ENCODE measurements at regions not wholly inside any gene's neighbourhood (a gene's known extent, or its start where the extent isn't known, plus 50 kb on each side); places are given as distances from the start of the nearest gene placed in this dataset.
"Not testable (repeated sequence)": the region's sequence is repeated elsewhere in the genome, so short reads cannot be mapped to it uniquely, and the experiment has no call there.

- Histone ChIP-seq H3K4me2 (ENCODE audit: low read depth, low read length) (no peak overlapping the region), H4K20me1 (ENCODE audit: insufficient read depth, low read length) (no peaks in the 10 kb centered on the region), H3K27me3 (ENCODE audit: control insufficient read depth in 1 of 2, insufficient read depth in 2 of 2, low read length in 2 of 2) (peaks cover 0 to 1% of the 10 kb centered on the region in 2 experiments; a peak in 1 of 5 replicates), H3K4me1 (ENCODE audit: insufficient read depth, low read length) (no peaks in the 10 kb centered on the region), H3K9ac (ENCODE audit: insufficient read depth, low read depth, low read length) (no peak overlapping the region), H3K4me3 (replicated peaks in 1 of 3; ENCODE audit: insufficient read depth in 1 of 3, low read depth in 2 of 3, low read length in 3 of 3) (no peak overlapping the region), H2AFZ (ENCODE audit: low read length) (no peak overlapping the region), H3K27ac (ENCODE audit: extremely low read length, insufficient read depth, low read length) (no peak overlapping the region), H3K9me3 (ENCODE audit: low read length) (no peaks in the 10 kb centered on the region), H3K36me3 (replicated peaks in 1 of 2; ENCODE audit: control insufficient read depth in 1 of 2, insufficient read depth in 2 of 2, low read length in 2 of 2) (no peaks in the 10 kb centered on the region), H3K79me2 (ENCODE audit: insufficient read depth, low read length) (no peaks in the 10 kb centered on the region)
- FAIRE-seq (no peak), ATAC-seq (no peak), DNase-seq (ENCODE audit: low spot score) (no peak)
- POLR2A ChIA-PET = no interaction called here
- WGBS (ENCODE audit: low lambda C conversion rate) = 18% methylated on average over 5 of the region's 8 CpGs
- TF ChIP-seq ZBTB14 (CRISPR knock-in tag; IDR thresholded peaks at IDR 0.05) (no peak), ZNF275 (CRISPR knock-in tag; IDR thresholded peaks at IDR 0.05; ENCODE audit: borderline replicate concordance) (no peak)
- no TSS peak for BruUV-seq (replicated peaks)
- in situ Hi-C loops (cut with HindIII; ENCODE audit: extremely low pct_ligation_motif_present, low pct_unique_long_range_greater_than_20kb) (no loop called here), intact Hi-C loops (cut with micrococcal nuclease; ENCODE audit: unreplicated experiment) (no loop called here)
- CTCF ChIA-PET (ENCODE audit: low intra/inter-chr PET ratio, low total read pairs) = no interaction called here
Observed at GRCh38 chr5:119752921-119753886, 123.8 kb downstream of the FAM170A start.

GRCh38 chr5:119754825-119755224, 125.5 kb downstream of the FAM170A start:
- H3K4me3 ChIP-seq (replicated peaks in 1 of 3; ENCODE audit: insufficient read depth in 1 of 3, low read depth in 2 of 3, low read length in 3 of 3); H3K4me1 ChIP-seq (ENCODE audit: insufficient read depth, low read length); H3K9ac ChIP-seq (ENCODE audit: insufficient read depth, low read depth, low read length); H3K9me3 ChIP-seq (ENCODE audit: low read length); H3K79me2 ChIP-seq (ENCODE audit: insufficient read depth, low read length); in situ Hi-C loops (cut with HindIII; ENCODE audit: extremely low pct_ligation_motif_present, low pct_unique_long_range_greater_than_20kb); DNase-seq (ENCODE audit: low spot score); H4K20me1 ChIP-seq (ENCODE audit: insufficient read depth, low read length); CTCF ChIA-PET (ENCODE audit: low intra/inter-chr PET ratio, low total read pairs); H3K27ac ChIP-seq (ENCODE audit: extremely low read length, insufficient read depth, low read length); ATAC-seq; H3K27me3 ChIP-seq (ENCODE audit: control insufficient read depth in 1 of 2, insufficient read depth in 2 of 2, low read length in 2 of 2); H3K4me2 ChIP-seq (ENCODE audit: low read depth, low read length); FAIRE-seq; H2AFZ ChIP-seq (ENCODE audit: low read length); BruUV-seq (replicated peaks); intact Hi-C loops (cut with micrococcal nuclease; ENCODE audit: unreplicated experiment); POLR2A ChIA-PET; H3K36me3 ChIP-seq (replicated peaks in 1 of 2; ENCODE audit: control insufficient read depth in 1 of 2, insufficient read depth in 2 of 2, low read length in 2 of 2): not testable (repeated sequence)
- 52% methylated on average over 7 of the region's 7 CpGs for WGBS (ENCODE audit: low lambda C conversion rate)

Data from HepG2 (cell line).